Tibial nerve (tissue), 4 donors: ENCODE measurements at regions not wholly inside any gene's neighbourhood (a gene's known extent, or its start where the extent isn't known, plus 50 kb on each side); places are given as distances from the start of the nearest gene placed in this dataset.

Experiments used
- DNase-seq, 2 donors: peaks; one replicate each; pipeline ENCODE4 v3.0.0-alpha.2; 2019; ENCODE audit warnings: low spot score in 2 of 2
- H3K27ac ChIP-seq, 4 donors: fragments of 200-600 bp; sonication (generic) in 3 of 4; one replicate each; pipeline ENCODE4 v1.5.1; 2017 to 2019; ENCODE audit warnings: mild to moderate bottlenecking in 1 of 4
- H3K27me3 ChIP-seq, 2 donors: fragments of 200-600 bp; sonication (generic) in 1 of 2; one replicate each; pipeline versions ENCODE4 v1.5.1 to v1.6.0; 2017 to 2019
- H3K36me3 ChIP-seq, 3 donors: fragments of 200-600 bp; sonication (generic); one replicate each; pipeline ENCODE4 v1.5.1; 2018 to 2019
- H3K4me1 ChIP-seq, 4 donors: fragments of 200-600 bp; sonication (generic) in 3 of 4; one replicate each; pipeline ENCODE4 v1.5.1; 2017 to 2019
- H3K4me3 ChIP-seq, 4 donors: fragments of 200-600 bp; sonication (generic) in 3 of 4; one replicate each; pipeline ENCODE4 v1.5.1; 2017 to 2019; ENCODE audit warnings: mild to moderate bottlenecking in 1 of 4, moderate library complexity in 1 of 4
- H3K9me3 ChIP-seq, 4 donors: fragments of 200-600 bp; sonication (generic) in 3 of 4; one replicate each; pipeline ENCODE4 v1.5.1; 2017 to 2019
- EP300 ChIP-seq, 2 donors: sonication (generic); formaldehyde crosslinking; IDR thresholded peaks; one replicate each; pipeline ENCODE4 v1.6.1; 2017; ENCODE audit warnings: antibody characterized with exemption in 2 of 2, mild to moderate bottlenecking in 1 of 2
- POLR2A ChIP-seq, 2 donors: fragments of 450-650 bp; IDR thresholded peaks; one replicate each; pipeline ENCODE4 v1.6.1; 2017; ENCODE audit warnings: antibody characterized with exemption in 2 of 2, mild to moderate bottlenecking in 2 of 2, moderate library complexity in 2 of 2
- WGBS, 2 donors: methylation state at CpG; one replicate each; pipeline ENCODE4 v1.1.5; 2018; 5-methylcytosine and 5-hydroxymethylcytosine counted together
- TF ChIP-seq, protein P1 (sequence below), 5 experiments: fragments of 200-600 bp in 3 of 5; fragments of 450-650 bp in 2 of 5; sonication (generic) in 3 of 5; IDR thresholded peaks; one replicate each; pipeline ENCODE4 v1.5.1; 2016 to 2019; ENCODE audit warnings: antibody characterized with exemption in 5 of 5, mild to moderate bottlenecking in 3 of 5, moderate library complexity in 2 of 5

DNA sequence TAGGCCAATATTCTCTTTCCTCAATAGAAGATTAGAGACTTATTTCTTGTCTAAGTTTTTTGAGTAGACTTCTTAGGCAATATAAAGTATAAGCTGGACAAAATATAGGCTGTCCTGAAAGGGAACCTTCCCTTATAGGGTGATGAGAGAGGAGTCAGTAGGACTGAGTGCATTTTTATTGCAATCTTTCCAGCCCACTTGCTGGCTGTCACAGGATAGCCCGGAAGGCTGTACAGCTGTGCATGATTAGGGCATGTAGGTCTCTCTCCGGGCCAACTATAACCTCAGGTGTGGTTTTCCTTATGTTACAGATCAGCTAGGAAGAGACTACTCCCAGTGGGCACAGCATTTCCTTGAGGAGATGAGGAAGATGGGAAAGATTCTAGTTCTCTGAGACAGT lies 159.8 kb upstream of the MEF2C start:
- Histone ChIP-seq H3K36me3 (no peaks in the 10 kb centered on the region), H3K27ac (no peak overlapping the region), H3K9me3 (no peaks in the 10 kb centered on the region), H3K27me3 (no peaks in the 10 kb centered on the region), H3K4me3 (no peak overlapping the region), H3K4me1 (peaks cover 0 to under 1% (median 0%) of the 10 kb centered on the region in 4 donors)
- 72 to 85% methylated on average over 2 of the region's 2 CpGs for WGBS, 2 donors
- DNase-seq = no peak
- no peak for TF ChIP-seq EP300 (IDR thresholded peaks at IDR 0.05)
- TF ChIP-seq, protein P1, sequence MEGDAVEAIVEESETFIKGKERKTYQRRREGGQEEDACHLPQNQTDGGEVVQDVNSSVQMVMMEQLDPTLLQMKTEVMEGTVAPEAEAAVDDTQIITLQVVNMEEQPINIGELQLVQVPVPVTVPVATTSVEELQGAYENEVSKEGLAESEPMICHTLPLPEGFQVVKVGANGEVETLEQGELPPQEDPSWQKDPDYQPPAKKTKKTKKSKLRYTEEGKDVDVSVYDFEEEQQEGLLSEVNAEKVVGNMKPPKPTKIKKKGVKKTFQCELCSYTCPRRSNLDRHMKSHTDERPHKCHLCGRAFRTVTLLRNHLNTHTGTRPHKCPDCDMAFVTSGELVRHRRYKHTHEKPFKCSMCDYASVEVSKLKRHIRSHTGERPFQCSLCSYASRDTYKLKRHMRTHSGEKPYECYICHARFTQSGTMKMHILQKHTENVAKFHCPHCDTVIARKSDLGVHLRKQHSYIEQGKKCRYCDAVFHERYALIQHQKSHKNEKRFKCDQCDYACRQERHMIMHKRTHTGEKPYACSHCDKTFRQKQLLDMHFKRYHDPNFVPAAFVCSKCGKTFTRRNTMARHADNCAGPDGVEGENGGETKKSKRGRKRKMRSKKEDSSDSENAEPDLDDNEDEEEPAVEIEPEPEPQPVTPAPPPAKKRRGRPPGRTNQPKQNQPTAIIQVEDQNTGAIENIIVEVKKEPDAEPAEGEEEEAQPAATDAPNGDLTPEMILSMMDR (IDR thresholded peaks at IDR 0.05) = no peak
- no peak for TF ChIP-seq POLR2A (IDR thresholded peaks at IDR 0.05)

DNA sequence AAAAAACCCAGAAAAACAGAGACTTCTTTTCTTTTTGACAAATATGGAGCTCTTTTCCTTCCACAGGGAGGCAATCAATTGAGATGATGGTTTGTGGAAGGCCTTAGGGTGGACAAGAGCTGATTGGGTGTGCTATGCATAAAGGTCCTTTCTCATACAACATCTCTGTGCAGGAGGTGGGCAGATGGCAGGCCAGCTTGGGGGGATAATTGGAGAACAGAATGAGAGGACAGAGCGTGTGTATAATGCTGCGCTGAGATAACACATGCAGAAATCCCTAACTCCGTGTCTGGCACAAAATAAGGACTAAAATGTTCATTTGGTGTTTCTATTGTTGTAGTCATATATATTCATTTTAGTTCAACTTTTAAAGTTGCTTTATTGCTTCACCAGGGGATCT lies 159.0 kb upstream of the MEF2C start:
- Histone ChIP-seq H3K4me1 (peaks cover 0 to 8% (median 2%) of the 10 kb centered on the region in 4 donors), H3K36me3 (no peaks in the 10 kb centered on the region), H3K4me3 (no peak overlapping the region), H3K27ac (no peak overlapping the region), H3K9me3 (no peaks in the 10 kb centered on the region), H3K27me3 (no peaks in the 10 kb centered on the region)
- DNase-seq = no peak
- 96 to 97% methylated on average over 3 of the region's 3 CpGs for WGBS, 2 donors
- TF ChIP-seq POLR2A (IDR thresholded peaks at IDR 0.05) = no peak
- TF ChIP-seq, protein P1 (IDR thresholded peaks at IDR 0.05) = no peak
- TF ChIP-seq EP300 (IDR thresholded peaks at IDR 0.05) = no peak

DNA sequence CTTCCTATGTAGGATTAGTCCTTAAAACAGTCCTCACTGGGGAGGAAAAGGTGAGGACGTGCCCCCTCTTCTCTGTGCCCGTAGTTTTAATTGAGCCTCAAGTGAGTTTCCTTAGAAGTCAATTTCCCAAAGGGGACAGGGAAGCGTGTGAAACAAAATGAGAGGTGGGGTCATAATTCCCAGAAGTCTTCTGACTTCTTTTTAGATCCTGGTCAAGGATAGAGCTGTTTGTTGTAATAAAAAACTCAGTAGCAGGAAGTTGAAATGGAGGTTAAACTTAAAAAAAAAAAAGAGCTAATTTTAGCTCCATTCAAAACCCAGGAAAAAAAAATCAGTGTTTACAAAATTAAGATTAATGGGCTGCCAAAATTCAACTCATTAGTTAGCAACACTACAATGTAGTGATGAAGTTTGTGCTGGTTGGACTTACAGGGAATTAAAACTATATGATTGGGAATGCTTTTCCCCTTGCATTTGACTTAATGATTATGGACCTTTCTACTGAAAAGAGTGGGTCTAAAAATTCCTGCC lies 158.3 kb upstream of the MEF2C start:
- Histone ChIP-seq H3K9me3 (no peaks in the 10 kb centered on the region), H3K4me1 (peaks cover 0 to 11% (median 3%) of the 10 kb centered on the region in 4 donors), H3K27me3 (no peaks in the 10 kb centered on the region), H3K4me3 (no peak overlapping the region), H3K27ac (no peak overlapping the region), H3K36me3 (no peaks in the 10 kb centered on the region)
- no peak for TF ChIP-seq POLR2A (IDR thresholded peaks at IDR 0.05)
- no peak for TF ChIP-seq EP300 (IDR thresholded peaks at IDR 0.05)
- DNase-seq = no peak
- WGBS, 2 donors = 66 to 75% methylated on average over 3 of the region's 3 CpGs

DNA sequence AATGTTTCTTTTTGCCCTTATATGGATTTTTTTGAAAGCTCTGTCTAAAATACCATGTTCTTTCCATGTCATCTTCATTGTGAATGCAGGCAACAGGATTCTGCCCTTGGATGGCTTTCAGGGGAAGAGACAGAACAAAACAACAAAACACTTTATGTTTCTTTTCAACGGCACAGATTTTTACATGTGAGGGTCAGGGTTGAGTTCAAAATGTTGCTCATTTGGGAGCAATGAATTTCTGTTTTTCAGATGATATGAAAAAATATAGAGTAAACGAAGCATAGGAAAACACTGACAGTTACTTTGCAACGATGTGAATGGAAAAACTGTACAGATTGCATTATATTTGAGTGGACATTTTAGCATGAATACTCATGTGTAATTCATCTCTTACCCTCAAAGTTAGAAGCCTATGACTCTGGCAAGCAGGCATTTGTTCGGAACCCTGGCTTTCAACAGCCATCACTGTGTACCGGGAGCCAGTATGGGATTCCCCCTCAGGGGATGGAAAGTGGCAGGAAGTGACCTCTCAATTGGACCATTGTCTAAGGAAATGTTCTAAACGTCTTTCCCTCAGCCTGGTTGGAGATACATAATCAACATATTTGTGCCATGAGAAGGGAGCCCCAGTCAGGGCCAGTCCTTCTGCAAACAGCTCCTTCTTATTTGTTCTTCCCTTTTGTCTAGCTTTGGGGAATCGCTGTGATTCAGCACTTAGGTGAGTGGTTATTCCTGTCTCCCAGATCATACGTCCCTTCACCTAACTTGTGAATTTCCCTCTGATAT lies 153.9 kb upstream of the MEF2C start:
- H3K9me3 ChIP-seq = no peaks in the 10 kb centered on the region
- peak overlapping the region in 2 of 4 donors; percentile 15 to 54 for H3K27ac ChIP-seq
- DNase-seq = no peak
- H3K27me3 ChIP-seq = no peaks in the 10 kb centered on the region
- H3K36me3 ChIP-seq = no peaks in the 10 kb centered on the region
- TF ChIP-seq, protein P1 (IDR thresholded peaks at IDR 0.05) = no peak
- no peak for TF ChIP-seq POLR2A (IDR thresholded peaks at IDR 0.05)
- no peak for TF ChIP-seq EP300 (IDR thresholded peaks at IDR 0.05)
- WGBS, 2 donors = 26 to 28% methylated on average over 8 of the region's 8 CpGs
- no peak overlapping the region for H3K4me3 ChIP-seq
- peaks cover 0 to 11% (median 3%) of the 10 kb centered on the region in 4 donors for H3K4me1 ChIP-seq

DNA sequence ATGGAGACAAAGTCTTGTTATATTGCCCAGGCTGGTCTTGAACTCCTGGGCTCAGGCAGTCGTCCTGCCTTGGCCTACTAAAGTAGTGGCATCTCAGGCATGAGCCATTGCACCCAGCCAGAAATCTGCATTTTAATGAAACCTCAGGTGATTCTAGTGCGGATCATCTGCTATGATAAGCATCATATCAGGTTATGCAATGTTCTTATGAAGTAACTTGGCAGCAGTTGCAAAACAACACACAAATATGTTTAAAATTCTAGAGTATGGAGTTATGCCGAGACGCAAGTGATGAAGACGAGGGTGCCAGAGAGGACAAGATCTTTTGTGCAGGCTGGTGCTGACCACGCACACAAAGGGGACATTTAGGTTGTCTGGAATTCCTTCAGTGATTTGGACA lies 153.2 kb upstream of the MEF2C start:
- Histone ChIP-seq H3K27ac (peak overlapping the region in 1 of 4 donors; percentile 54), H3K27me3 (no peaks in the 10 kb centered on the region), H3K4me1 (peaks cover 0 to 11% (median 3%) of the 10 kb centered on the region in 4 donors), H3K36me3 (no peaks in the 10 kb centered on the region), H3K9me3 (no peaks in the 10 kb centered on the region), H3K4me3 (no peak overlapping the region)
- TF ChIP-seq EP300 (IDR thresholded peaks at IDR 0.05) = no peak
- TF ChIP-seq, protein P1 (IDR thresholded peaks at IDR 0.05) = no peak
- TF ChIP-seq POLR2A (IDR thresholded peaks at IDR 0.05) = no peak
- DNase-seq = no peak
- WGBS, 2 donors = 48 to 51% methylated on average over 6 of the region's 6 CpGs
